GM23248 (cell line): ENCODE measurements at regions not wholly inside any gene's neighbourhood (a gene's known extent, or its start where the extent isn't known, plus 50 kb on each side); places are given as distances from the start of the nearest gene placed in this dataset.

Experiments used
- EZH2 ChIP-seq: fragments of 200-600 bp; sonication (generic); IDR thresholded peaks from 2 replicates; pipeline ENCODE4 v1.6.1; 2018; ENCODE audit warnings: antibody characterized with exemption, mild to moderate bottlenecking; ENCODE audit not compliant: insufficient read depth, poor library complexity, severe bottlenecking
- EZH2phosphoT487 ChIP-seq: fragments of 200-600 bp; sonication (generic); IDR thresholded peaks from 2 replicates; pipeline ENCODE4 v1.6.1; 2018; ENCODE audit warnings: antibody characterized with exemption, moderate library complexity, mild to moderate bottlenecking, low read depth; ENCODE audit not compliant: insufficient read depth

GRCh38 chr6:94052749-94053148 lies 633.4 kb upstream of the EPHA7 start:
- TF ChIP-seq EZH2phosphoT487 (no peak), EZH2 (no peak)
